HepG2 (cell line): ENCODE measurements at regions not wholly inside any gene's neighbourhood (a gene's known extent, or its start where the extent isn't known, plus 50 kb on each side); places are given as distances from the start of the nearest gene placed in this dataset.

Source experiments
- DPF2 ChIP-seq: sonication (generic); formaldehyde crosslinking; IDR thresholded peaks from 2 replicates; pipeline ENCODE4 v1.4.0; 2020; ENCODE audit warnings: mild to moderate bottlenecking, low read depth, missing genetic modification reagents, borderline replicate concordance
- DR1 ChIP-seq: sonication (generic); formaldehyde crosslinking; IDR thresholded peaks from 2 replicates; pipeline ENCODE4 v1.8.0; 2021; ENCODE audit warnings: mild to moderate bottlenecking, missing genetic modification reagents, inconsistent platforms
- ERF ChIP-seq: IDR thresholded peaks from 2 replicates; pipeline ENCODE4 v1.6.1; 2018; ENCODE audit warnings: missing biosample characterization, missing genetic modification reagents
- FOXP4 ChIP-seq: sonication (generic); formaldehyde crosslinking; IDR thresholded peaks from 2 replicates; pipeline ENCODE4 v1.4.0; 2020; ENCODE audit warnings: missing genetic modification reagents
- GABPA ChIP-seq, 2 experiments: IDR thresholded peaks; 2 replicates each; pipeline ENCODE4 v1.6.1; 2011 to 2016; ENCODE audit warnings: low read depth in 2 of 2, low read length in 1 of 2, missing biosample characterization in 1 of 2, missing genetic modification characterization in 1 of 2
- GRHL1 ChIP-seq: sonication (generic); formaldehyde crosslinking; conservative IDR thresholded peaks from 2 replicates; pipeline ENCODE4 v1.8.0; 2022; ENCODE audit warnings: missing genetic modification reagents
- HOMEZ ChIP-seq: IDR thresholded peaks from 2 replicates; pipeline ENCODE4 v1.6.1; 2016; ENCODE audit warnings: low read depth
- SOX5 ChIP-seq: IDR thresholded peaks from 2 replicates; pipeline ENCODE4 v1.6.1; 2016; ENCODE audit warnings: borderline replicate concordance
- SPEN ChIP-seq: sonication (generic); formaldehyde crosslinking; IDR thresholded peaks from 2 replicates; pipeline ENCODE4 v1.5.1; 2020; ENCODE audit warnings: low read depth, mild to moderate bottlenecking, missing genetic modification reagents
- TRAFD1 ChIP-seq: sonication (generic); formaldehyde crosslinking; IDR thresholded peaks from 2 replicates; pipeline ENCODE4 v1.5.1; 2020; ENCODE audit warnings: missing genetic modification reagents, mild to moderate bottlenecking, borderline replicate concordance
- ZFP37 ChIP-seq: sonication (generic); formaldehyde crosslinking; IDR thresholded peaks from 2 replicates; pipeline ENCODE4 v1.4.0; 2020; ENCODE audit warnings: missing genetic modification reagents, borderline replicate concordance
- ZNF263 ChIP-seq: sonication (generic); formaldehyde crosslinking; IDR thresholded peaks from 2 replicates; pipeline ENCODE4 v1.4.0; 2020; ENCODE audit warnings: missing genetic modification reagents
- ZNF556 ChIP-seq: sonication (generic); formaldehyde crosslinking; IDR thresholded peaks from 2 replicates; pipeline ENCODE4 v1.4.0; 2020; ENCODE audit warnings: mild to moderate bottlenecking, missing genetic modification reagents, borderline replicate concordance

DNA sequence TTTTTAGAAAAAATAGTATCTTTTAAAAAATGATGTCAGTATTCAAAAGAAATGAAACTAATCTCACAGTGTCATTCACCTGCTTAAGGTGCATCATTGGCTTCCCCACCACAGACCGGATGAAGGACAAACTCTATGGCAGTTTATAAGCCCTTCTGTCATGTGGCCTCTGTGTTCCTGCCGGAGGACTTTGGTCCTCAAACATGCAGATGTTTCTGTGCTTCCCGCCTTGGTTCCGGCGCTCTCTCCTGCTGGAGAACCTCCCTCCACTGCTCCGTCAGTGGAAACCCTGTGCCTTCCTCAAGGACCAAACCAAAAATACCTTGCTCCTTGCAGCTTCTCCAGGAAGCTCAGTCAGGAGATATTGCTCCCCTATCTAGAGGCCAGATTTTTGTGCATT lies 326.3 kb downstream of the UACA start (continued):
- TF ChIP-seq FOXP4: peak; percentile 50; the same call in 1 of the 2 replicates
- TF ChIP-seq DR1: no peak
- peak; percentile 49; the same call in 1 of the 2 replicates for TF ChIP-seq GABPA (IDR thresholded peaks at IDR 0.05; ENCODE audit: low read depth, low read length)
- peak; percentile 86 for TF ChIP-seq GABPA (CRISPR knock-in tag; IDR thresholded peaks at IDR 0.05; ENCODE audit: low read depth)
- 0 out of 2 replicates have a peak, but pooled peaks have one; percentile 31 for TF ChIP-seq ERF
- TF ChIP-seq GRHL1: no peak
- TF ChIP-seq ZNF263 (CRISPR knock-in tag): peak; percentile 36; the same call in 1 of the 2 replicates
- TF ChIP-seq DPF2: 0 out of 2 replicates have a peak, but pooled peaks have one; percentile 25
- TF ChIP-seq HOMEZ: peak; percentile 57; the same call in 1 of the 2 replicates
- TF ChIP-seq SOX5 (CRISPR knock-in tag): peak; percentile 19; the same call in 1 of the 2 replicates
- TF ChIP-seq ZFP37 (CRISPR knock-in tag): no peak
- 0 out of 2 replicates have a peak, but pooled peaks have one; percentile 22 for TF ChIP-seq SPEN (CRISPR knock-in tag)
- TF ChIP-seq ZNF556 (CRISPR knock-in tag): 0 out of 2 replicates have a peak, but pooled peaks have one; percentile 29
- TF ChIP-seq TRAFD1 (CRISPR knock-in tag): no peak
- TF ChIP-seq, all 625 proteins: peak for 48
